PC-3 (cell line): ENCODE measurements at regions not wholly inside any gene's neighbourhood (a gene's known extent, or its start where the extent isn't known, plus 50 kb on each side); places are given as distances from the start of the nearest gene placed in this dataset.

ENCODE experiments used
- CTCF ChIP-seq: fragments of 300-600 bp; sonication (generic); conservative IDR thresholded peaks from 2 replicates; pipeline ENCODE4 v1.5.1; 2017; ENCODE audit warnings: antibody characterized with exemption, low read depth, mild to moderate bottlenecking, low read length
- EZH2 ChIP-seq: fragments of 300-600 bp; sonication (generic); IDR thresholded peaks from one replicate; pipeline ENCODE4 v1.6.1; 2017; ENCODE audit warnings: antibody characterized with exemption, mild to moderate bottlenecking, low read length; ENCODE audit not compliant: unreplicated experiment
- EZH2phosphoT487 ChIP-seq: fragments of 300-600 bp; sonication (generic); IDR thresholded peaks from 2 replicates; pipeline ENCODE4 v1.6.1; 2018; ENCODE audit warnings: mild to moderate bottlenecking, antibody characterized with exemption, low read length, borderline replicate concordance

GRCh38 chr1:168842916-168843315 lies 113.9 kb upstream of the DPT start:
- TF ChIP-seq CTCF (no peak), EZH2 (no peak), EZH2phosphoT487 (no peak)
